Activated naive CD4-positive, alpha-beta T cell treated with anti-CD3 and anti-CD28 coated beads for 36 hours (primary cell): ENCODE measurements at regions not wholly inside any gene's neighbourhood (a gene's known extent, or its start where the extent isn't known, plus 50 kb on each side); places are given as distances from the start of the nearest gene placed in this dataset.
"Not testable (repeated sequence)": the region's sequence is repeated elsewhere in the genome, so short reads cannot be mapped to it uniquely, and the experiment has no call there.

Experiments used
- CTCF ChIA-PET: fragments of 350-600 bp; sonication (Branson Sonifier 250); formaldehyde crosslinking; loops from one replicate; lab custom pipeline; 2021; ENCODE audit warnings: antibody characterized with exemption; lab: Charles Lee
- DNase-seq: peaks from one replicate; pipeline ENCODE4 v3.0.0-alpha.2; 2020
- H3K27ac Mint-ChIP-seq: one replicate; pipeline ENCODE4 v1.8.0; 2021; ENCODE audit warnings: mild to moderate bottlenecking, mixed read lengths
- H3K27me3 Mint-ChIP-seq: one replicate; pipeline ENCODE4 v1.8.0; 2021; ENCODE audit warnings: low read depth, mixed read lengths
- H3K36me3 Mint-ChIP-seq: one replicate; pipeline ENCODE4 v1.8.0; 2021; ENCODE audit warnings: low read depth, mixed read lengths
- H3K4me1 Mint-ChIP-seq: one replicate; pipeline ENCODE4 v1.8.0; 2021; ENCODE audit warnings: low read depth, mixed read lengths
- H3K4me3 Mint-ChIP-seq: one replicate; pipeline ENCODE4 v1.8.0; 2021; ENCODE audit warnings: mild to moderate bottlenecking, moderate library complexity, mixed read lengths
- H3K9me3 Mint-ChIP-seq: one replicate; pipeline ENCODE4 v1.8.0; 2021; ENCODE audit warnings: mixed read lengths
- intact Hi-C: fragments of 100-400 bp; cut with micrococcal nuclease; formaldehyde crosslinking; loops from one replicate; pipeline ENCODE4 v1.15.1; 2023

DNA sequence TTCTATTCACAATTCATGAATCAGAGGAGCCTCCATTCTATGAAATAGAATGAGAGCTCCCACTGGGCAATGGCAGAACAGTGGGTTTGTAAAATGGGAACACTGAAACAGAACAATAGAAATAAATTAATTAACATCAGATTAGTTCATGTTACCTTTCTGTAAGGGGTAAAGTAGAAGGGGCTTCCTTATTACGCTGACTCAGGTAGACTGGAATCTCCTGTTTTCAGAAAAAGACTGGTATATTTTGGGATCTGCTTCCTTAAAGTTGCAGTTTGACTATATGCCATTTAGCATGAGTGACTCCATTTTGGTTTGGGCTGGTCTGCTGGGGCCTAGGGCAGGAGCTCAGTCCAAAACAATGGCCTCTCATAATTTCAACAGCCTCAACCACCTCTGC, 52.8 kb upstream of the ZFAND3 start:
- H3K4me1 Mint-ChIP-seq, result no peaks in the 10 kb centered on the region
- CTCF ChIA-PET, result no interaction called here
- no peaks in the 10 kb centered on the region for H3K9me3 Mint-ChIP-seq
- no peak for DNase-seq
- no peak overlapping the region for H3K27ac Mint-ChIP-seq
- H3K36me3 Mint-ChIP-seq, result no peaks in the 10 kb centered on the region
- intact Hi-C loops, result no loop called here
- peaks cover 3% of the 10 kb centered on the region for H3K27me3 Mint-ChIP-seq
- no peak overlapping the region for H3K4me3 Mint-ChIP-seq

DNA sequence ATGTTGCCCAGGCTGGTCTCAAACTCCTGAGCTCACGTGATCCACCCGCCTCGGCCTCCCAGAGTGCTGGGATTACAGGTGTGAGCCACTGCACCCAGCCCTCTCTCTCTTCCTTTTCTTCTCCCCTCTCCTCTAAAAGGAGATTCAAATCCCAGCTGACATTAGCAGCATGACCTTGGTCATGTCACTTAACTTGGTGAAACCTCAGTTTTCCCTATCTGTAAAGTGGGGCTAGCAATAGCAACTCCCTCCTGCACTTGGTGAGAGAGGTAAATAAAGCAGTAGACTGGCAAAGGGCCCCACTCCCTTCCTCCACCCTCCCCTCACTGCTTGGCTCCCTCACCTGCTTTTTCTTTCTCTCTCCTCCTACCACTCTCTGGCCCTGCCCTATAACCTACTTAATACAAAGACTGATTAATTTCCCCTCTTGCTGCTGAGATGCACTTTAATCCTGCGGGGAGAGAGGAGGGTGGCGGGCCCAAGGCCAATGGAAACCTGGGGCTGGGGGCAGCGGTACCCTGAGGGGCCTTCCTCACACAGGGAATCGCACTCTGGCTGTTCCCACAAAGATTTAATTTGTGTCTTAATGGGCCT, 54.2 kb upstream of the ZFAND3 start:
- Mint-ChIP-seq H3K4me3 (no peak overlapping the region), H3K9me3 (no peaks in the 10 kb centered on the region), H3K27ac (no peak overlapping the region), H3K36me3 (no peaks in the 10 kb centered on the region), H3K4me1 (no peaks in the 10 kb centered on the region), H3K27me3 (peaks cover 3% of the 10 kb centered on the region)
- DNase-seq, result no peak
- intact Hi-C loops, result no loop called here
- CTCF ChIA-PET, result interaction anchor here (0.6 kb wide), 1 partner anchor 906 kb away, joined by 3 read pairs; no protein-coding TSS in a partner anchor

DNA sequence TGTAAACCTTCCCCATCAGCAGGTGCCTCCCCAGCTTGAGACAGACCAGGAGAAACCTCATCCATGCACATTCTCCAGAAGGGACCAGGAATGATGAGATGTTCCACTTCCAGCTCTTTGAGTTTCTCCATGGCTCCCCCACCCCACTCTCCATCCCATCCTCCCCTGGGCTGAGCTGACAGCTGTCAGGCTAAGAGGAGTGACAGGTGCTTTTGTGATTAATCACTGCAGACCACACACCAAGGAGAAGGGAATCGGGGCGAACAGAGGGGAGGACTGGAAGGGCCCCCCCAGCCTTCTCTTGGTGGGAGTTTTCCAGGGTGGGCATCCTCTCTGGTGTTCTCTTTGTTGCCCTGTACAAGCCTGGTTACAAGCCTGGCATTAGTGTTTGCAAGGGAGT, 56.1 kb upstream of the ZFAND3 start:
- Mint-ChIP-seq H3K27ac (no peak overlapping the region), H3K9me3 (no peaks in the 10 kb centered on the region), H3K36me3 (no peaks in the 10 kb centered on the region), H3K27me3 (peaks cover 3% of the 10 kb centered on the region), H3K4me1 (no peaks in the 10 kb centered on the region), H3K4me3 (no peak overlapping the region)
- CTCF ChIA-PET, result no interaction called here
- intact Hi-C loops, result no loop called here
- DNase-seq, result no peak

DNA sequence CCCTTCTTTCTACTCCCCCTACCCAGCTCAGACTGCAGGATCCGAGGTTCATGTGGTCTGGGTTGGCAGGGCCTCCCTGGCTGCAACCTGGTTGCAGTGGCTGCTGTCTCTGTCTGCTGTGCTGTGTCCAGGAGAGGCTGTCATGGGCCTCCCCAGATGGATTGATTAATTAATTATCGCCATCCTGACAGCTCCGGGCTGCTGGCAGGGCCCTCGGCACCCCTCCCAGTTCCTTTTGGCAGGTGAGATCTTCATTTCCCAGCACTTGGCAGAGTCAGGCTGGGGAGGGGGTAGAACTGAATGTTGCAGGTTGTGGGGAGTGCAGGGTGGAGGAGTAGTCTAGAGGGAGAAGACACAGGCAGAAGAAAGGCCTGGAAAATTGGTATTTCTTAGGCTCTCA, 56.7 kb upstream of the ZFAND3 start:
- Mint-ChIP-seq H3K36me3 (no peaks in the 10 kb centered on the region), H3K27me3 (peaks cover 3% of the 10 kb centered on the region), H3K9me3 (no peaks in the 10 kb centered on the region), H3K4me3 (no peak overlapping the region), H3K27ac (no peak overlapping the region), H3K4me1 (peaks cover 3% of the 10 kb centered on the region)
- no peak for DNase-seq
- CTCF ChIA-PET, result no interaction called here
- intact Hi-C loops, result no loop called here

DNA sequence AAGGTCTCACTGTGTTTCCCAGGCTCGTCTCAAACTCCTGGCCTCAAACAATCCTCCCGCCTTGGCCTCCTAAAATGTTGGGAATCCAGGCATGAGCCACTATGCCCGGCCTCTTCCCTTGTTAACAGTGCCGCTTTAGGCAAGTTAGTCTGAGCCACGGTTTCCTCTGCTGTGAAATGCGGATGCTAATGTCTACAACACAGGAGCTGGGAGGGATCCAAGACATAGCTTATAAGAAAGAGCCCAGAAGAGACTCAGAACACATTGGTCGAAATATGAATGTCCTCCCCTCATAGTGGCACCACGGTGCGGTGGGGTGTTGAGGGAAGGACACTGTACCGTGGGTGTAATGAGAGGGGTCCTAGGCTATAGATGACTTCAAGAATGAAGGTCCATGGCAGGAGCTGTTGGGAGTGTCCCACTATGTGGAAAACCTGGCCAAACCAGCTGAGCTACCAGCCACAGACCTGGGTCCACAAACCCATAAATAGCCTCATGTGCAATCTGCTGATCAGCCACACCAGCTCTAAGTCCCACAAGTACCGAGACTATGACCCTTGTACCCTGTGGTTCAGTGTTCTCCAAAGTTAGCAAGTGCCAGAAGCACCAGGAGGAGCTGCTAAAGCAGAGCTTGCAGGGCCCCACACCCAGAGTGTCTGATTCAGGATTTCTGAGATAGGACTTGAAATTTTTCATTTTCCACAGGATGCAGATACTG, 57.8 kb upstream of the ZFAND3 start:
- H3K27me3 Mint-ChIP-seq, result peaks cover 3% of the 10 kb centered on the region
- no peaks in the 10 kb centered on the region for H3K9me3 Mint-ChIP-seq
- peaks cover 3% of the 10 kb centered on the region for H3K4me1 Mint-ChIP-seq
- no peak for DNase-seq
- no peak overlapping the region for H3K27ac Mint-ChIP-seq
- no peaks in the 10 kb centered on the region for H3K36me3 Mint-ChIP-seq
- intact Hi-C loops, result no loop called here
- CTCF ChIA-PET, result no interaction called here
- no peak overlapping the region for H3K4me3 Mint-ChIP-seq

DNA sequence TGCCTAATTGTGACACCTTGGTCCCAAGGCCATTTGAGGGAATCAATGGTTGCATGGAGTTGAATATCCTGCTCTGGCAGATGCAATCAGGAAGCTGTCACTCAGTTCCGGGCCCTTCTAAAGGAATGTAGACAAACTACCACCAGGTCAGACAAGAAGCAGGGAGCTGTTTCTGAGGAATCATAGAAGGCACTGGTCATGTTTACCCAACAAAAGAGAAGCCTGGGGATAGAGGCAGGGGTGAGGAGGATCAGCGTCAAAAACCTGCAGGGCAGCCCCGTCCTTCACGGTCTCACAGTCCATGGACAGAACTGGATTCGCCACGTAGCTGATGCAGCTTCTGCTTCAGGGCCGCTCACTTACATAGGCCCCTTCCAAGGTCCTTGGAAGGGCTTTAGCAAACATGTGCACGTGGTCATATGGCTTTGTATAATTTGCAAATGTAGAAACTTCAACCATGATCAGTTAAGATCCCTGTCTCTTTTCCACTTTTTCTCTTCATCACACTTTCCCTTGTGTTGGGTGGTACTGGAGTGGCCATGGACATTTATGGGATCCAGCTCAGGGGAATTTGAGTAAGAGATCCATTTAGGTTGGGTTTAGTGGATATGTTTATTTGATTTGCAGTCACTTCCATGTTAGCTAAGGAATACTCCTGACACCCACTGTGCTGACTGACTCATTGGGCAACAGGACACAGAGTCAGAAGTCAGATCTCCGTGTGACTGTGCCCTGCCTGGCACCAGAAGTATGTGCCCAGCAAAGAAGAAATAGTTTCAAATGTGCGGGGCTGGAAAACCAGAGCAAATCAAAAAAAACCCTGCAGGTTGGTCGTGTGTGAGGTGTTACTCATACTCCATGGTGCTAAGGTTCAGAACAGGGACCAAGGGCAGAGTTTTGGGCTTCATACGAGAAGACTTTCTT, 60.0 kb upstream of the ZFAND3 start:
- Mint-ChIP-seq H3K4me3 (no peak overlapping the region), H3K9me3 (no peaks in the 10 kb centered on the region), H3K36me3 (no peaks in the 10 kb centered on the region), H3K27ac (no peak overlapping the region), H3K27me3 (no peaks in the 10 kb centered on the region), H3K4me1 (peaks cover 3% of the 10 kb centered on the region)
- CTCF ChIA-PET, result no interaction called here
- intact Hi-C loops, result no loop called here
- DNase-seq, result no peak

DNA sequence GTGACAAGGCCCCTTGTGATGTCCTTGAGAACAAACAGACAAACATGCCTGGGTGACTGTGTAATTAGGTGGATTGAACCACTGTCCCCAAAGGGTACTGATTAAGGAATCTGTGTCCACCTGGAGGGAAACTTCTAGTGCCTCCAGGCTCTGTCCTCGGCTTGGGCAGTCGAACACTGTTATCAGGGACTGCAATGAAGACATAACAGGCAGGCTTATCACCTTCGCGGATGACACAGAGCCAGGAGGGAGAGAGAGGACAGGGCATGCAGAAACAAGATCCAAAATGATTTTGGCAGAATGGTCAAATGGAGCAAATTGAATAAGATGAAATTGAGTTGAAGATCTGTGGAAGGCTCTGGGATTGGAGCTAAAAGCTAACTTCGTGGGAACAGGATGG, 60.9 kb upstream of the ZFAND3 start:
- no peaks in the 10 kb centered on the region for H3K27me3 Mint-ChIP-seq
- intact Hi-C loops, result no loop called here
- H3K36me3 Mint-ChIP-seq, result no peaks in the 10 kb centered on the region
- no peaks in the 10 kb centered on the region for H3K9me3 Mint-ChIP-seq
- DNase-seq, result no peak
- H3K4me1 Mint-ChIP-seq, result peaks cover 3% of the 10 kb centered on the region
- CTCF ChIA-PET, result no interaction called here
- no peak overlapping the region for H3K4me3 Mint-ChIP-seq
- no peak overlapping the region for H3K27ac Mint-ChIP-seq

DNA sequence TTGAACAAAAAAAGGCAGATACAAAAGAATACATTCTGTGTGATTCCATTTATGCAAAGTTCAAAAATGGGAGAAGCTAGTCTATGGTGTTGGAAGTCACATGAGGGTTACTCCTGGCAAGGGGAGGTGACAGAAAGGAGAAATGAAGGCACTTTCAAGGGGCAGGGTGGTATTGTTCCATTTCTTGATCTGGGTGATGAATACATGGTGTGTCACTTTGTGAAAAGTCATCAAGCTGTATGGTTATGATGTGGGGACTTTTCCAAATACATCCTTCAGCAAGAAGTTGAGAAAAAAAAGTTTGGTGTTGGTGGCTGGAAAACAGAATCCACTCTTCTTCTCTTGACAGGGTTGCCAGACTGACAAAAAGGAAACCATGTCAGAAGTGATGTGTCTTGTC, 60.6 kb upstream of the MDGA1 start:
- intact Hi-C loops, result no loop called here
- H3K9me3 Mint-ChIP-seq, result no peaks in the 10 kb centered on the region
- no peaks in the 10 kb centered on the region for H3K36me3 Mint-ChIP-seq
- no peak for DNase-seq
- CTCF ChIA-PET, result no interaction called here
- no peak overlapping the region for H3K27ac Mint-ChIP-seq
- H3K4me1 Mint-ChIP-seq, result peaks cover 3% of the 10 kb centered on the region
- no peaks in the 10 kb centered on the region for H3K27me3 Mint-ChIP-seq
- no peak overlapping the region for H3K4me3 Mint-ChIP-seq

DNA sequence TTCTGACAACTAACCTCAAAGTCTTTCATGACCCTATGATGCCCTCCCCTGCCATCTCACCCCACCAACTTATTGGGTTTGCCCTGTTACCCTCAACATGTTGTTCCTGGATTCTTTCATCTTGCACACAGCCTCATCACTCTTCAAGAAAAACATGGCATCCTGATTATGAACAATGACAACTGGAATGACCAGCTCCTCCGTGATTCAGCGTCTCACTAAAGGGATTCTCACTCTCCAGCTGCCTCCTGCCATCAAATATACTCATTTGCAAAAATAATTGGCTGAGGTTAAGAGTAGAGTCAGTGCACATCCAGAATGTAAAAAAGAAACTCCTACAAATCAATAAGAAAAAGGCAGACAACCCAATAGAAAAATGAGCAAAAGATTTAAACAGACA, 59.7 kb upstream of the MDGA1 start:
- no peak overlapping the region for H3K27ac Mint-ChIP-seq
- no peaks in the 10 kb centered on the region for H3K27me3 Mint-ChIP-seq
- no peaks in the 10 kb centered on the region for H3K9me3 Mint-ChIP-seq
- peaks cover 3% of the 10 kb centered on the region for H3K4me1 Mint-ChIP-seq
- no peak overlapping the region for H3K4me3 Mint-ChIP-seq
- H3K36me3 Mint-ChIP-seq, result no peaks in the 10 kb centered on the region
- intact Hi-C loops, result no loop called here
- DNase-seq, result no peak
- CTCF ChIA-PET, result no interaction called here

DNA sequence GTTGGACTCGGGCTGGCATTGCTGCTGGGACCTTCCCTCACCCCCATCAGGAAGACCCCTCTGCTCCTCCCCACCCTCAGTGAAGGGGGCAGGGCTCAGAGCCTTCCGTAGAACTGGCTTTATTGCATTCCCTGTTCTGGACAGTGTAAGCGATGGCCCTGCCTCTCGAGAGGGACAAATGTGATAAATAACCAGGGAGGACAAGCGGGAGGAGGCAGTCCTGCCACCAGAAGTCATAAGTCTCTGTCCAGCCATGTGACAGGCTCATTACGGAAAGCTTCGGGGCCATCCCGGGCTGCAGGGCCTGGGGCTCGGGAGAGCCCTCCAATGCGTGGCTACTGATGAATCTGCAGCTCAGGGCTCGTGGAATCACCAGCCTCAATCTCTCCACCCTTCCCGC, 58.5 kb upstream of the MDGA1 start:
- Mint-ChIP-seq H3K36me3 (no peaks in the 10 kb centered on the region), H3K9me3 (no peaks in the 10 kb centered on the region), H3K4me1 (peaks cover 3% of the 10 kb centered on the region), H3K27me3 (no peaks in the 10 kb centered on the region), H3K27ac (no peak overlapping the region), H3K4me3 (no peak overlapping the region)
- CTCF ChIA-PET, result no interaction called here
- intact Hi-C loops, result no loop called here
- DNase-seq, result no peak

DNA sequence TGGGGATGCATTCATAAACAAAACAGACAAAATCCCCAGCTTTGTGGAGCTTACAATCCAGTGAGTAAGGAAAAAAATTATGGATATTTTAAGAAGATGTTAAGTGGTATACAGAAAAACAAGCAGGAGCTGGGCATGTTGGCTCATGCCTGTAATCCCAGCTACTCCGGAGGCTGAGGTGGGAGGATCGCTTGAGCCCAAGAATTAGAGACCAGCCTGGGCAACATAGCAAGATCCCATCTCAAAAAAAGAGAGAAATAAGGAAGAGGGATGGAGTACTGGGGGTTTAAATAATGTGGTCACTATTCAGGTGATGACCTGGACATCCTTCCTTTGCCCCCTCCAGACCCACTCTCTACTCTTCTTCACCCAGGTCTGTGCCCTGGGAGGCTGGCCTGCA, 55.0 kb upstream of the MDGA1 start:
- Mint-ChIP-seq H3K27me3 (no peaks in the 10 kb centered on the region), H3K4me1 (no peaks in the 10 kb centered on the region), H3K36me3 (no peaks in the 10 kb centered on the region), H3K4me3 (no peak overlapping the region), H3K27ac (no peak overlapping the region), H3K9me3 (no peaks in the 10 kb centered on the region)
- no peak for DNase-seq
- intact Hi-C loops, result no loop called here
- CTCF ChIA-PET, result interaction anchor here (0.6 kb wide), 1 partner anchor 81 kb away, joined by 4 read pairs; no protein-coding TSS in a partner anchor

DNA sequence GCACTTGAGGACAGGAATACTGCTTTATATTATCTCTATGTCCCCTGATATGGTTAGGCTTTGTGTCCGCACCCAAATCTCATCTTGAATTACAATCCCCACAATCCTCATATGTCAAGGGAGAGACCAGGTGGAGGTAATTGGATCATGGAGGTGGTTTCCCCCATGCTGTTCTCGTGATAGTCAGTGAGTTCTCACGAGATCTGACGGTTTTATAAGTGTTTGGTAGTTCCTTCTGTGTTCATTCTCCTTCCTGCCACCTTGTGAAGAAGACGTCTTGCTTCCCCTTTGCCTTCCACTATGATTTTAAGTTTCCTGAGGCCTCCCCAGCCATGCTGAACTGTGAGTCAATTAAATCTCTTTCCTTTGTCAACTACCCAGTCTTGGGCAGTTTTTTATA, 51.7 kb upstream of the MDGA1 start:
- H3K4me3 Mint-ChIP-seq, H3K9me3 Mint-ChIP-seq, DNase-seq, H3K4me1 Mint-ChIP-seq, H3K36me3 Mint-ChIP-seq, H3K27ac Mint-ChIP-seq, H3K27me3 Mint-ChIP-seq, intact Hi-C loops: not testable (repeated sequence)
- CTCF ChIA-PET, result interaction anchor here (0.6 kb wide), 2 partner anchors 108 to 312 kb away, joined by 3 read pairs; no protein-coding TSS in a partner anchor
